ENCODE measurements at regions not wholly inside any gene's neighbourhood (a gene's known extent, or its start where the extent isn't known, plus 50 kb on each side); places are given as distances from the start of the nearest gene placed in this dataset.

DNA sequence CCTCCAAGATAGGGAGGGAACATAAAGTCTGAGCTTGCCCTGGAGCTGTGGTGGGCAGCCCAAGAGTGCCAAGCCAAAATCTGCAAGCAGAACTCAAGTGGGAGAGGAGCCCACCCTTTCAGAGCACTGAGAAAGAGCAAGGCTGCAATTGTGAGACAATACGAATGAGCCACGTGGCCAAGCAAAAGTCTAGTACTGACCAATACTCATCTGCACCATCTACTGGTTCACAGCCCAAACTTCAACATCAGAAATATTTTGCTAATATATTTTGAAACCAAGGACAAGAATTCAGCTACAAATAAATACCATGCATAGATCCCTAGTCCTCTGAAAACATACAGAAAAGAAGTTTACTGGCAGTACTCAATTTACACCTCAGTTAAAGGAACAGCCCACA is 696.2 kb upstream of the COX7C start:
- Histone ChIP-seq H3K9me3 (ENCODE audit: control insufficient read depth in 2 of 2, low read length in 2 of 2) (no peaks in the 10 kb centered on the region), H3K4me1 (ENCODE audit: control insufficient read depth in 2 of 2, insufficient read depth in 2 of 2, low read length in 2 of 2) (no peaks in the 10 kb centered on the region), H3K9ac (ENCODE audit: low read depth in 1 of 2, low read length in 2 of 2) (no peak overlapping the region), H3K36me3 (ENCODE audit: control insufficient read depth in 2 of 2, insufficient read depth in 2 of 2, low read length in 2 of 2) (no peaks in the 10 kb centered on the region), H3K27me3 (ENCODE audit: control insufficient read depth in 2 of 2, insufficient read depth in 2 of 2, low read length in 2 of 2) (no peaks in the 10 kb centered on the region), H3K4me3 (ENCODE audit: low read length in 2 of 2) (no peak overlapping the region), H3K27ac (ENCODE audit: low read depth in 2 of 2, low read length in 2 of 2) (no peak overlapping the region)

DNA sequence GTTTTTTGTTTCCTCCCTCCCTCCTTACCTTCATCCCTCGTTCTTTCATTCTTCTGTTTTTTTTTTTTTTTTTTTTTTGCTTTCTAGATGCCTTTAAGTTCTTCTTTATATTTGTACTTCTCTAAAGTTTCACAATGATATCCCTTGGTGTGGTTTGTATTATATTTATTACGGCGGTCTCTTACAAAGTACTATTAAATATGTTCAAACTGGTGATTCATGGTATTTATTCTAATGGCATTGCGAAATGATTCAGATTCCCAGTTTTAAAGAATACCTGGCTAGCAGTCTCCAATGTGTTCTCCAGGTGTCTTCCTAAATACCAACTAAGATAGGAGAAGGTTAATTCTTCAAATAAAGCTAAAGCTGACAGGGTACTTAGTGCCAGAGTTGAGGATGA is 690.1 kb upstream of the COX7C start:
- no peak overlapping the region for H3K4me3 ChIP-seq (ENCODE audit: low read length in 2 of 2)

DNA sequence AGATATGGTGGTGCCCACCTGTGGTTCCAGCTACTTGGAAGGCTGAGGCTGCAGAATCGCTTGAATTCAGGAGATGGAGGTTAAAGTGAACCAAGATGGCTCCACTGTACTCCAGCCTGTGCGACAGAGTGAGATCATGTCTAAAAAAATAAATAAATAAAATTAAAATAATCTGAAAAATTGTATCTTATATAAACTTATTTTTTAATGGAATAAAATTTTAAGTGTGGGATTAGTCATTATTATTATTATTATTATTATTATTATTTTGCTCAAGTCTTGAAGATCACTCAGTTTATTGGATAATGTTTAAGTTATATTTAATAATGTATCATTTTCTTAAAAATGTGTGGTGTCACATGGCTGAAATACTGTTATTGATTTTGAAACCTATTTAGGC is 688.0 kb upstream of the COX7C start:
- no peaks in the 10 kb centered on the region for H3K4me1 ChIP-seq (ENCODE audit: control insufficient read depth in 2 of 2, insufficient read depth in 2 of 2, low read length in 2 of 2)
- no peak overlapping the region for H3K9ac ChIP-seq (ENCODE audit: low read depth in 1 of 2, low read length in 2 of 2)
- H3K9me3 ChIP-seq (ENCODE audit: control insufficient read depth in 2 of 2, low read length in 2 of 2): no peaks in the 10 kb centered on the region
- no peaks in the 10 kb centered on the region for H3K27me3 ChIP-seq (ENCODE audit: control insufficient read depth in 2 of 2, insufficient read depth in 2 of 2, low read length in 2 of 2)
- H3K4me3 ChIP-seq (ENCODE audit: low read length in 2 of 2): no peak overlapping the region
- H3K27ac ChIP-seq (ENCODE audit: low read depth in 2 of 2, low read length in 2 of 2): no peak overlapping the region
- H3K36me3 ChIP-seq (ENCODE audit: control insufficient read depth in 2 of 2, insufficient read depth in 2 of 2, low read length in 2 of 2): no peaks in the 10 kb centered on the region

More for the DNA sequence above, 690.1 kb upstream of the COX7C start:
- H3K27ac ChIP-seq (ENCODE audit: low read depth in 2 of 2, low read length in 2 of 2): no peak overlapping the region
- H3K27me3 ChIP-seq (ENCODE audit: control insufficient read depth in 2 of 2, insufficient read depth in 2 of 2, low read length in 2 of 2): no peaks in the 10 kb centered on the region
- H3K9ac ChIP-seq (ENCODE audit: low read depth in 1 of 2, low read length in 2 of 2): no peak overlapping the region
- H3K36me3 ChIP-seq (ENCODE audit: control insufficient read depth in 2 of 2, insufficient read depth in 2 of 2, low read length in 2 of 2): no peaks in the 10 kb centered on the region
- H3K4me1 ChIP-seq (ENCODE audit: control insufficient read depth in 2 of 2, insufficient read depth in 2 of 2, low read length in 2 of 2): no peaks in the 10 kb centered on the region
- no peaks in the 10 kb centered on the region for H3K9me3 ChIP-seq (ENCODE audit: control insufficient read depth in 2 of 2, low read length in 2 of 2)

DNA sequence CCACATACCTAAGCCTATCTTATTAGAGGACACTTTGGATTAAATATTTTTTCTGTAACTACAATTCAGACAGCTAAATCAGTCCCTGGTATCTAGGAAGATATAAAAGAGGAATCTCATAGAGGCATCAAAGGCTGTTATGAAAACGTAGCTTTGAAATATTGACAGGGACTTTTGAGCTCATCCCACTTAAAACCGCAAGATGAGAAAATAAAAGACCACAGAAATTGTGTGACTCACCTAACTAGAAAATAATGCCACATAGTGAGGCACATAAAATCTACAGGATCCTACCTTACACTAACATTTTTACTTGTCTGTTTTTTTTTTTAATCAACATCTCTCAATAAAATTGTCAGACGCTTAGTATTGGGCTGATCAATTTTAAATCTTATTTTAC is 686.5 kb upstream of the COX7C start:
- Histone ChIP-seq H3K4me3 (ENCODE audit: low read length in 2 of 2) (no peak overlapping the region), H3K27me3 (ENCODE audit: control insufficient read depth in 2 of 2, insufficient read depth in 2 of 2, low read length in 2 of 2) (no peaks in the 10 kb centered on the region), H3K4me1 (ENCODE audit: control insufficient read depth in 2 of 2, insufficient read depth in 2 of 2, low read length in 2 of 2) (no peaks in the 10 kb centered on the region), H3K9ac (ENCODE audit: low read depth in 1 of 2, low read length in 2 of 2) (no peak overlapping the region), H3K36me3 (ENCODE audit: control insufficient read depth in 2 of 2, insufficient read depth in 2 of 2, low read length in 2 of 2) (no peaks in the 10 kb centered on the region), H3K27ac (ENCODE audit: low read depth in 2 of 2, low read length in 2 of 2) (no peak overlapping the region), H3K9me3 (ENCODE audit: control insufficient read depth in 2 of 2, low read length in 2 of 2) (no peaks in the 10 kb centered on the region)

DNA sequence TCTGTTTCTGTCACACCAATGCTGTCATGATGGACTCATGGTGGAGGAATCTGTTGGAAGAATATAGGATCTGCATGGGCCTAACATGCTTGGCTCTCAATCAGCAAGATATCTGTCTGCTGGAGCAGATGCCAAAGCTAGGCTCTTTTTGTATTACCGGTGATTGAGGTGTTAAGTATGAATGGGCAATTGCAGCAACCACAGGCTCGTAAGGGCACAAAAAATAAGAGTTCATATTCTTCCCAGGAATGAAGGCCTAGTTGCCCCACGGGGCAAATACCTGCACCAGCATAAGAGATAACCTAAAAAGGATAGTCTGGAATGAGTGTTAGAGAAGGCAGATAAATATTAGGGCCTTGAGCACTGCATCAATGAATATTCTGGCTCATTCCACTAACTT is 679.5 kb upstream of the COX7C start:
- Histone ChIP-seq H3K27ac (ENCODE audit: low read depth in 2 of 2, low read length in 2 of 2) (no peak overlapping the region), H3K9me3 (ENCODE audit: control insufficient read depth in 2 of 2, low read length in 2 of 2) (no peaks in the 10 kb centered on the region), H3K36me3 (ENCODE audit: control insufficient read depth in 2 of 2, insufficient read depth in 2 of 2, low read length in 2 of 2) (no peaks in the 10 kb centered on the region), H3K4me3 (ENCODE audit: low read length in 2 of 2) (no peak overlapping the region), H3K4me1 (ENCODE audit: control insufficient read depth in 2 of 2, insufficient read depth in 2 of 2, low read length in 2 of 2) (no peaks in the 10 kb centered on the region), H3K9ac (ENCODE audit: low read depth in 1 of 2, low read length in 2 of 2) (no peak overlapping the region), H3K27me3 (ENCODE audit: control insufficient read depth in 2 of 2, insufficient read depth in 2 of 2, low read length in 2 of 2) (no peaks in the 10 kb centered on the region)

DNA sequence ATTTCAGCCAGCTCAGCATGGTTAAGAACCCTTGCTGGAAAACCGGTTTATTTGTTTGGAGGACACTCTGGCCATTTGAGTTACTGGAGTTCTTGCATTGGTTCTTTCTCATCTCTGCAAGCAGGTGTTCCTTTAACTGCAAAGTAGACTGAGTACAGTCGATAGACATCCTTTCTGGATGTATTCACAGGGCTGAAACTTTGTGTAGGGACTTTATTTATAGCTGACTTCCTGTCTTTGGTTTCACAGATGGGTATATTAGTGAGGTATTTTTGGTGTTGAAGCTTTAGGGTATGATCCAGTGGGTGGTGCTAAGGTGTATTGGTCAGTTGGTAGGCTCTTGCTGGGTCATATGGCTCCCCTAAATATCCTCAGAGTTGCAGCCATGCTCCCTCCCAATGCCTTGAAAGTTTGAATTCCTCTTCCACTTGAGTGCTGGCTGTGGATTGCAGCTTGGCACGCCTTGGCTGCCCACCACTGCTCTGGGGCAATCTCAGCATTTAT is 666.0 kb upstream of the COX7C start:
- H3K9me3 ChIP-seq (ENCODE audit: control insufficient read depth in 2 of 2, low read length in 2 of 2): no peaks in the 10 kb centered on the region
- H3K4me3 ChIP-seq (ENCODE audit: low read length in 2 of 2): no peak overlapping the region
- no peak overlapping the region for H3K27ac ChIP-seq (ENCODE audit: low read depth in 2 of 2, low read length in 2 of 2)

DNA sequence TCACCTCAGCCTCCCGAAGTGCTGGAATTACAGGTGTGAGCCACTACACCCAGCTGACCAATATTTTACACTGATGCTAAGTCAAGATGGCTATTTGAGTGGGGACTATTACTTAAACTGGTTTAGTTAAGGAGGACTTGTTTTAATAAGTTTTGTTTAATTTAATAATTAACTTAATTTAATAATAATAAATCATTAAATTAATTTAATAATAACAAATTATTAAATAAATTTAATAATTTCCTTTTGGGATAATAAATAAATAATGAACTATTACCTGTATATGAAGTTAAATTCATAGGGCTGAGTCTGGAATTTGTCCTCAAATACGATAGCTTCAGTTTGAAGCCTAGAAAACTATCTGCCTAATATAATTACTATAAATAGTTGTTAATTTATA is 665.1 kb upstream of the COX7C start:
- no peaks in the 10 kb centered on the region for H3K4me1 ChIP-seq (ENCODE audit: control insufficient read depth in 2 of 2, insufficient read depth in 2 of 2, low read length in 2 of 2)
- H3K9me3 ChIP-seq (ENCODE audit: control insufficient read depth in 2 of 2, low read length in 2 of 2): no peaks in the 10 kb centered on the region
- no peak overlapping the region for H3K27ac ChIP-seq (ENCODE audit: low read depth in 2 of 2, low read length in 2 of 2)
- no peaks in the 10 kb centered on the region for H3K27me3 ChIP-seq (ENCODE audit: control insufficient read depth in 2 of 2, insufficient read depth in 2 of 2, low read length in 2 of 2)
- H3K36me3 ChIP-seq (ENCODE audit: control insufficient read depth in 2 of 2, insufficient read depth in 2 of 2, low read length in 2 of 2): no peaks in the 10 kb centered on the region
- H3K9ac ChIP-seq (ENCODE audit: low read depth in 1 of 2, low read length in 2 of 2): no peak overlapping the region
- no peak overlapping the region for H3K4me3 ChIP-seq (ENCODE audit: low read length in 2 of 2)

More for the DNA sequence above, 666.0 kb upstream of the COX7C start:
- no peaks in the 10 kb centered on the region for H3K4me1 ChIP-seq (ENCODE audit: control insufficient read depth in 2 of 2, insufficient read depth in 2 of 2, low read length in 2 of 2)
- H3K9ac ChIP-seq (ENCODE audit: low read depth in 1 of 2, low read length in 2 of 2): no peak overlapping the region
- H3K36me3 ChIP-seq (ENCODE audit: control insufficient read depth in 2 of 2, insufficient read depth in 2 of 2, low read length in 2 of 2): no peaks in the 10 kb centered on the region
- no peaks in the 10 kb centered on the region for H3K27me3 ChIP-seq (ENCODE audit: control insufficient read depth in 2 of 2, insufficient read depth in 2 of 2, low read length in 2 of 2)

DNA sequence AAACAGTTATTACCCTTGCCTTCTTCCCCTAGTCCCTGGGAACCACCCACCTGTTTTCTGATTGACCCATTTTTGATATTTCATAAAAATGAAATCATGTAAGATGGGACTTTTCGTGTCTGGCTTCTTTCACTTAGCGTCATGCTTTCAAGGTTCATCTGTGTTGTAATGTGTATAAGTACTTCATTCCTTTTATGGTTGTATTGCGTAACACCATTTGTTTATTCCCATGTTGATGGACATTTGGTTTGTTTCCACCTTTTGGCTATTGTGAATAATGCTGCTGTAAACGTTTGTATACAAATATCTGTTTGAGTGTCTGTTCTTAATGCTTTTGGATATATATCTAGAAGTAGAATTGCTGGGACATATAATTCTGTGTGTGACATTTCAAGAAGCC is 650.1 kb upstream of the COX7C start:
- no peaks in the 10 kb centered on the region for H3K4me1 ChIP-seq (ENCODE audit: control insufficient read depth in 2 of 2, insufficient read depth in 2 of 2, low read length in 2 of 2)
- H3K36me3 ChIP-seq (ENCODE audit: control insufficient read depth in 2 of 2, insufficient read depth in 2 of 2, low read length in 2 of 2): no peaks in the 10 kb centered on the region
- no peaks in the 10 kb centered on the region for H3K9me3 ChIP-seq (ENCODE audit: control insufficient read depth in 2 of 2, low read length in 2 of 2)
- H3K27me3 ChIP-seq (ENCODE audit: control insufficient read depth in 2 of 2, insufficient read depth in 2 of 2, low read length in 2 of 2): no peaks in the 10 kb centered on the region
- H3K27ac ChIP-seq (ENCODE audit: low read depth in 2 of 2, low read length in 2 of 2): no peak overlapping the region
- no peak overlapping the region for H3K9ac ChIP-seq (ENCODE audit: low read depth in 1 of 2, low read length in 2 of 2)
- H3K4me3 ChIP-seq (ENCODE audit: low read length in 2 of 2): no peak overlapping the region

DNA sequence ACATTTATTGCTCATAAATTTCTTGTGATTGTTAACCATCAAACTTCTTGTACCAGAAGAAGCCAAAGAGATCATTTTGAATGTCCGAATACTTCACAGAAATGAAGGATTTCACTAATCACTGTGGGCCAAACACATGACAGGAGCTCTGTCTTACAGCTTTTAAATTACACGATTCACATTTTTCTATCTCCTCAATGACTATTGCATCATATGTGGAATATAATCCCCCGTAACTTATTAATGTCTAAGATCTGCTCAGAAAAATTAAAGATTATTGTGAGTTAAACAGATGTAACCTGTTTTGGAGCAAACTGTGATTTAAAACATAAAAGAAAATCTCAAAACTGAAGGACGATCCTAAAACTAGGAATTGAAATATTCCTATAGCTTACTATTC is 645.2 kb upstream of the COX7C start:
- Histone ChIP-seq H3K27me3 (ENCODE audit: control insufficient read depth in 2 of 2, insufficient read depth in 2 of 2, low read length in 2 of 2) (no peaks in the 10 kb centered on the region), H3K36me3 (ENCODE audit: control insufficient read depth in 2 of 2, insufficient read depth in 2 of 2, low read length in 2 of 2) (no peaks in the 10 kb centered on the region), H3K27ac (ENCODE audit: low read depth in 2 of 2, low read length in 2 of 2) (no peak overlapping the region), H3K4me1 (ENCODE audit: control insufficient read depth in 2 of 2, insufficient read depth in 2 of 2, low read length in 2 of 2) (no peaks in the 10 kb centered on the region), H3K4me3 (ENCODE audit: low read length in 2 of 2) (no peak overlapping the region), H3K9ac (ENCODE audit: low read depth in 1 of 2, low read length in 2 of 2) (no peak overlapping the region), H3K9me3 (ENCODE audit: control insufficient read depth in 2 of 2, low read length in 2 of 2) (no peaks in the 10 kb centered on the region)

DNA sequence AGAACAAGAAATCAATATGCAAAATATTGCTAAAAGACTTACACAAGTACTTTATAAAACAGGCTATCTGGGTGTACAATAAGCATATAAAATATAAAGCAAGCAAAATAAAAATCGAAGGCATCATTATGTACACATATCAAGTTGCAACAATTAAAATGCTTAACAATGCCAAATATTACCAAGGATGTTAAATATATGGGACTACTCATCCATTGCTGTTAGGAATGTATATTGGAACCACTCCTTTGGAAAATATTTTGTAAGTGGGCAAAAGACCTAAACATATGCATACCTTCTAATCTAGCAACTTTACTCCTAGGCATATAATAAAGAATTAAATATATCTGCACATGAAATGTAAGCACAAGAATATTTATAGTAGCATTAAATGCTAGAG is 632.6 kb upstream of the COX7C start:
- no peaks in the 10 kb centered on the region for H3K9me3 ChIP-seq (ENCODE audit: control insufficient read depth in 2 of 2, low read length in 2 of 2)

DNA sequence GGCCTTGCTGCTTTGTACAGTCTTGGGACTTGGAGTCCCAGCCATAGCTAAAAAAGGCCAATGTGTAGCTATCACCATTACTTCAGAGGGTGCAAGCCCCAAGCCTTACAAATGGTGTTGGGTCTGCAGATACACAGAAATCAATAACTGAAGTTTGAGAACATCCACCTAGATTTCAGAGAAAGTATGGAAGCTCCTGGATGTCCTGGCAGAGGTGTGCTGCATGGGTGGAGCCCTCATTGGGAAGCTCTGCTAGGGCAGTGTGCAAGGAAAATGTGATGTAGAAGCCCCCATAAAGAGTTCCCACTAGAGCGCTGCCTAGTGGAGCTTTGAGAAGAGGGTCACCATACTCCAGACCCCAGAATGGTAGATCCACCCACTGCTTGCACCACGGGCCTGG is 626.7 kb upstream of the COX7C start:
- no peaks in the 10 kb centered on the region for H3K4me1 ChIP-seq (ENCODE audit: control insufficient read depth in 2 of 2, insufficient read depth in 2 of 2, low read length in 2 of 2)
- no peaks in the 10 kb centered on the region for H3K36me3 ChIP-seq (ENCODE audit: control insufficient read depth in 2 of 2, insufficient read depth in 2 of 2, low read length in 2 of 2)
- H3K4me3 ChIP-seq (ENCODE audit: low read length in 2 of 2): no peak overlapping the region
- no peaks in the 10 kb centered on the region for H3K27me3 ChIP-seq (ENCODE audit: control insufficient read depth in 2 of 2, insufficient read depth in 2 of 2, low read length in 2 of 2)
- H3K27ac ChIP-seq (ENCODE audit: low read depth in 2 of 2, low read length in 2 of 2): no peak overlapping the region
- H3K9ac ChIP-seq (ENCODE audit: low read depth in 1 of 2, low read length in 2 of 2): no peak overlapping the region
- no peaks in the 10 kb centered on the region for H3K9me3 ChIP-seq (ENCODE audit: control insufficient read depth in 2 of 2, low read length in 2 of 2)

More for the DNA sequence above, 632.6 kb upstream of the COX7C start:
- Histone ChIP-seq H3K9ac (ENCODE audit: low read depth in 1 of 2, low read length in 2 of 2) (no peak overlapping the region), H3K27me3 (ENCODE audit: control insufficient read depth in 2 of 2, insufficient read depth in 2 of 2, low read length in 2 of 2) (no peaks in the 10 kb centered on the region), H3K27ac (ENCODE audit: low read depth in 2 of 2, low read length in 2 of 2) (no peak overlapping the region), H3K4me1 (ENCODE audit: control insufficient read depth in 2 of 2, insufficient read depth in 2 of 2, low read length in 2 of 2) (no peaks in the 10 kb centered on the region), H3K4me3 (ENCODE audit: low read length in 2 of 2) (no peak overlapping the region), H3K36me3 (ENCODE audit: control insufficient read depth in 2 of 2, insufficient read depth in 2 of 2, low read length in 2 of 2) (no peaks in the 10 kb centered on the region)
